ENCODE measurements at regions not wholly inside any gene's neighbourhood (a gene's known extent, or its start where the extent isn't known, plus 50 kb on each side); places are given as distances from the start of the nearest gene placed in this dataset.

DNA sequence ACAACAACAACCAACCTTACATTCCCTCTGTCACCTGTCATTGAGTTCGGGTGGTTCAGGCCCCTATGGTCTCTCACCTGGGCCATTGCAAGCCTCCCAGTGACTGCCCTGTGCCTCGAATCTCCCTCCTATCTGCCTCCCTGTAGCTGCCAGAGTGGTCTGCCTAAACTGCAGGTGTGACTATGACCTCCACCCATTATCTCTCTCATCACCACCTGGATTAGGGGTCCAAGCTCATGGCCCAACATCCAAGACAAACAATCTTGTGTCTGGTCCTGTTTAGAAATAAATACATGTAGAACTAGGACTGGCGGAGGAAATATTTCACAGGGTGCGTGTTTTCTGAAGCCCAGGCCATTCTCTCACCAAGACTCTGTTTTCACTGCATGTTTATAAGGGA lies 146.6 kb downstream of the HERPUD2 start:
- Mint-ChIP-seq H3K36me3 (ENCODE audit: low read depth) (no peaks in the 10 kb centered on the region), H3K27me3 (ENCODE audit: low read depth) (peaks cover 6% of the 10 kb centered on the region), H3K4me3 (no peak overlapping the region), H3K9me3 (no peaks in the 10 kb centered on the region), H3K27ac (no peak overlapping the region), H3K4me1 (ENCODE audit: low read depth) (no peaks in the 10 kb centered on the region)

DNA sequence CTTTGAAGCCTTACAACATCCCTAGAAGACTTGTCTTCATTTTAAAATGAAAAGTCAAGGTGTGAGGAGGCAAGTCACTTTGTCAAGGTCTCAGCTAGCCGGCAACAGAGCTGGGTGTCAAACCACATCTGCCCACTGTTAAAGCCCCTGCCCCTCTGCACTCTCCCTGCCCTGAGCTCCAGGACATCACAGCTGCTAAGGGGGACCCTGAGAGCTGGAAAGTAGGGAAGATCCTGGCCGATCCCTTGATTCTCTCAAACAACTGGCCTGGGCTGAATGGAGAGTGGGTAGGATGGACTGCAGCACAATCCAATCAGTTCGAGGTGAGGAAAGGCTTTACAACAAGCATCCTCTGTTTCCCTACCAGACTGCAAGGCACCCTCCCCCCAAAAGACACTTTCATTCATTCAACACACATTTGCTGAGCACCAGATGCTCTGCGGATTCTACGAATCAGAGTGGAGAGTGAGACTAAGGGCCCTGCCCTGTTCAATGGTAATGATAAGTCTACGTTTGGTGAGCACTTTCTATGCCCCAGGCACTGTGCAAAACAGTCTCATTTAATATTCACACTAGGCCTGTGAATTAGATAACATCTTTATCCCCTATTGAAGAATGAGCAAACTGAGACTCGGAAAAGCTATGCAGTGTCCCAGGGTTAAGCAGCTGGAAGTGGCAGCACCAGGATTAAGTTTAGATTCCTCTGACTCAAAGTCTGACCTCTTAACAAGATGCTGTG lies 148.1 kb downstream of the HERPUD2 start:
- no peaks in the 10 kb centered on the region for H3K36me3 Mint-ChIP-seq (ENCODE audit: low read depth)
- H3K27me3 Mint-ChIP-seq (ENCODE audit: low read depth): peaks cover 6% of the 10 kb centered on the region
- H3K4me3 Mint-ChIP-seq: no peak overlapping the region
- H3K4me1 Mint-ChIP-seq (ENCODE audit: low read depth): no peaks in the 10 kb centered on the region
- no peak overlapping the region for H3K27ac Mint-ChIP-seq
- H3K9me3 Mint-ChIP-seq: no peaks in the 10 kb centered on the region

DNA sequence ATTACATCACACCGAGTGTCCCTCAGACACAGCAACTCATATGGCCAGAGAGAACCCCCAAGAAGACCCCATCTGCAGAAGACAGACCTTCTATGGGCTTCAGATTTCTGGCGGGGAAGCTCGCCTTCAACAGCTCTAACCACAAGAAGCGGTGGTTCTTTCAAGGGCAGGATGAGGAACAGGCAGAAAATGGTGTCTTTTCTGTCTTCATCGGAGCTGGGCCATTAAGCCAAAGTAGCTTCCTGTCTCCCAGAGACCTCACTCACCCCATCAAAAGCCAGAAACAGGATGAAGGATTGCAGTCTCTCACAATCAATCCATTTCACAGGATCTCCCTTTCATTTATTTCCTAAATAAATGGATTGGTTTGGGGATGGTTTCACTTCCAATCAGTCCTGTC lies 149.1 kb downstream of the HERPUD2 start:
- Mint-ChIP-seq H3K27me3 (ENCODE audit: low read depth) (peaks cover 11% of the 10 kb centered on the region), H3K27ac (no peak overlapping the region)

DNA sequence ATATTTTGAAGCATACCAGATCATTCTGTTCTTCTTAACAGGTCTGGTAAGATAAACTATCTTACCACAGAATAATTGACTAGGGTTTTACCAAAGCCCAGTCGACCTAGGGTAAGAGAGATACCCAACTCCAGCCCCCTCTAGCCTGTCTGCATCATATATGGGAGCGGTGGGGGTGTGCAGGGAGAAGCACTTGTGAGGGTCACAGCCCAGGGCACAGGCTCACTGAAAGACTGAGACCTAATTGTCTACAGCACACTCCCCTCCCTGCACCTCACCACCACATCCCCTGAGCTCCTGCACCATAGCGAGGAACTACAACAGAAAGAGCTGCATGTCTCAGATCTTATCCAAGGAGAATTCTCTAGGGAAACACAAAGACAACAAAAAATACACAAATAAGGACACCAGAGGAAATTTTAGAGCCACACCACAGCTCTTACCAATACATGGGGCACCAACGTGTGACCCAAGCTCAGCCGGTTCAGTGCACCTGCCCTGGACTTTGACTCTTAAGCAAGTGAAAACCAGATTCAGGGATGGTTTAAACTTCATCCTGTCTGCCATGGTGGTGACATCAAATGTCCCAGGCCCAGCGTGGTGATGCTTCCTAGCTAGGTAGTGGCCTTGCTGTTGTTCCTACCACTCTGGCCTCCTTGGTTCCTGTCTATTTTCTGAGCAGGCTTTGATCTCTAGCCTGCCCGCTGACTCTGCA lies 150.8 kb downstream of the HERPUD2 start:
- Mint-ChIP-seq H3K27ac (no peak overlapping the region), H3K4me3 (no peak overlapping the region), H3K9me3 (no peaks in the 10 kb centered on the region), H3K27me3 (ENCODE audit: low read depth) (peaks cover 18% of the 10 kb centered on the region), H3K4me1 (ENCODE audit: low read depth) (no peaks in the 10 kb centered on the region), H3K36me3 (ENCODE audit: low read depth) (no peaks in the 10 kb centered on the region)

More for the DNA sequence above, 149.1 kb downstream of the HERPUD2 start:
- H3K4me3 Mint-ChIP-seq: no peak overlapping the region
- H3K36me3 Mint-ChIP-seq (ENCODE audit: low read depth): no peaks in the 10 kb centered on the region
- H3K9me3 Mint-ChIP-seq: no peaks in the 10 kb centered on the region
- no peaks in the 10 kb centered on the region for H3K4me1 Mint-ChIP-seq (ENCODE audit: low read depth)

DNA sequence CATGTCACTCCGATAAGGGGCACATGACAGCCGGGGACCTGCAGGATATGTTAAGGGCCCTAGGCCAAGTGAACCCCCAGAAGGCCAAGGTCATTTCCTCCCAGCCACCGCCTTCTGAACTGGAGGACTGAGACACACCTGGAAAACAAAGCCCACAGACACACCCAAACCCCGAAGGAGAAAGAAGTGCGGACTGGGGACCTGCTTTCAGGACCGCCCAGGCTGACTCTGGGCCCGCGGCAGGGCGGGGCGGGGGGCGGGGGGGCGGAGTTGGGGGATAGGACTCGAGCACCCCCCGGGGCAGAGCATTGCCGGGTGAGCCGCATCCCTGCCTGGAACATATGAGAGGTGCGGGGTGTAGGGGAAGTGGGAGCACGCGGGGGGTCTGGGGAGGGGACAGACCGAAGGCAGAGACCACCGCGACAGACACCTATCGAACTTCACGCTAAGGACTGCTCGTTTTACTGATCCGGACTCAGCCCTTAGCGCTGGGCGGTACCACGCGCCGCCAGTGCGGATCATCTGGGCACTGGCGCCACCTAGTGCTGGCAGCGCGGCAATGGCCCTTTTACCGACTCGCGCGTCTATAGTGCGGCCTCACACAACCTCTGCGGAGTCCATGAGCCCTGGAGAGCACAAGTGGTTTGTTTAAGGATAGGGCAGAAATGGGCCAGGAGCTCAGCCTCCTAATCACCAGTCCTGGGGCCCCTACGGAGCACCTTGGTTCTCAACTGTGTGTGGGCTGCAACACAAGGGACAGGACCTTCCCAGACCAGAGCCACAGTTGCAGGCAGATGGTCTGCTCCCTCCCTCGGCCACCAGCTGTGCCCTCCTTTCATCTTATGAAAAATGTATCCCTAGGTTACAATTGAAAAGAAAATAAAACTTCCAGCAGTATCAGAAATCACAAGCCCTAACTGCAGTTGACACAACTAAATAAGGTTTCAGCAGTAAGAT lies 157.6 kb downstream of the HERPUD2 start:
- no peaks in the 10 kb centered on the region for H3K9me3 Mint-ChIP-seq
- peak overlapping the region; percentile 60 for H3K4me3 Mint-ChIP-seq

DNA sequence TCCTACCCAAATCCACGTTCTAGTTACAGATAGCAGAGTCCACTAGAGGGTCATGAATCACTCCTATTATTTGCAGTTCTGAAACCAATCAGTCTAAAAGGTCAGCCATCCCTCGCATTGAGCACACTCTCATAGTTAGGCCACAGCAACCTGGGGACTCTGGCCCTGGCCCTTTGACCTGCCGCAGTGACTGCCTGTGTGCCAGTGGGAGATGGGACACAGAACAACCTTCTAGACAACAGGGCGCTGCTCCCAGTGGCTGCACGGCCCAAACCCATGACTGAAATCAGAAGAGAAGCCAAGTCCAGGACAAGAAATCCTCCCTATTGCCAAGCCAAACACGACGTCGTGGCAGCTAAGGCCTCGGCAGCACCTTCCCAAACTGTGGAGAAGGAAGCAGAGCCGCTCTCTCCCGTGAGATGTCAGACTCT lies 158.5 kb downstream of the HERPUD2 start:
- Mint-ChIP-seq H3K4me1 (ENCODE audit: low read depth) (peaks cover 3% of the 10 kb centered on the region), H3K9me3 (no peaks in the 10 kb centered on the region), H3K4me3 (no peak overlapping the region), H3K27ac (no peak overlapping the region), H3K27me3 (ENCODE audit: low read depth) (peaks cover 33% of the 10 kb centered on the region), H3K36me3 (ENCODE audit: low read depth) (no peaks in the 10 kb centered on the region)

More for the DNA sequence above, 157.6 kb downstream of the HERPUD2 start:
- no peak overlapping the region for H3K27ac Mint-ChIP-seq
- peaks cover 3% of the 10 kb centered on the region for H3K4me1 Mint-ChIP-seq (ENCODE audit: low read depth)
- H3K36me3 Mint-ChIP-seq (ENCODE audit: low read depth): no peaks in the 10 kb centered on the region
- peaks cover 34% of the 10 kb centered on the region for H3K27me3 Mint-ChIP-seq (ENCODE audit: low read depth)

DNA sequence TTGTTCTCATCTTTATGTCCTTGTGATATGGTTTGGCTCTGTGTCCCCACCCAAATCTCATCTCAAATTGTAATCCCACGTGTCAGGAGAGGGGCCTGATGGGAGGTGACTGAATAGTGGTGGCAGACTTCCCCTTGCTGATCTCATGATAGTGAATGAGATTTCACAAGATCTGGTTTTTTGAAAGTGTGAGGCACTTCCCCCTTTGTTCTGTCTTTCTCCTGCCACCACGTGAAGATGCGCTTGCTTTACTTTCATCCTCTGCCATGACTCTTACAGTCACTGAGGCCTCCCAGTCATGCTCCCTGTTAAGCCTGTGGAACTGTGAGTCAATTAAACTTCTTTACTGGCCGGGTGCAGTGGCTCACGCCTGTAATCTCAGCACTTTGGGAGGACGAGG lies 161.0 kb downstream of the HERPUD2 start:
- Mint-ChIP-seq H3K4me3 (no peak overlapping the region), H3K4me1 (ENCODE audit: low read depth) (peaks cover 3% of the 10 kb centered on the region), H3K27me3 (ENCODE audit: low read depth) (peaks cover 19% of the 10 kb centered on the region), H3K9me3 (no peaks in the 10 kb centered on the region), H3K36me3 (ENCODE audit: low read depth) (no peaks in the 10 kb centered on the region), H3K27ac (no peak overlapping the region)

DNA sequence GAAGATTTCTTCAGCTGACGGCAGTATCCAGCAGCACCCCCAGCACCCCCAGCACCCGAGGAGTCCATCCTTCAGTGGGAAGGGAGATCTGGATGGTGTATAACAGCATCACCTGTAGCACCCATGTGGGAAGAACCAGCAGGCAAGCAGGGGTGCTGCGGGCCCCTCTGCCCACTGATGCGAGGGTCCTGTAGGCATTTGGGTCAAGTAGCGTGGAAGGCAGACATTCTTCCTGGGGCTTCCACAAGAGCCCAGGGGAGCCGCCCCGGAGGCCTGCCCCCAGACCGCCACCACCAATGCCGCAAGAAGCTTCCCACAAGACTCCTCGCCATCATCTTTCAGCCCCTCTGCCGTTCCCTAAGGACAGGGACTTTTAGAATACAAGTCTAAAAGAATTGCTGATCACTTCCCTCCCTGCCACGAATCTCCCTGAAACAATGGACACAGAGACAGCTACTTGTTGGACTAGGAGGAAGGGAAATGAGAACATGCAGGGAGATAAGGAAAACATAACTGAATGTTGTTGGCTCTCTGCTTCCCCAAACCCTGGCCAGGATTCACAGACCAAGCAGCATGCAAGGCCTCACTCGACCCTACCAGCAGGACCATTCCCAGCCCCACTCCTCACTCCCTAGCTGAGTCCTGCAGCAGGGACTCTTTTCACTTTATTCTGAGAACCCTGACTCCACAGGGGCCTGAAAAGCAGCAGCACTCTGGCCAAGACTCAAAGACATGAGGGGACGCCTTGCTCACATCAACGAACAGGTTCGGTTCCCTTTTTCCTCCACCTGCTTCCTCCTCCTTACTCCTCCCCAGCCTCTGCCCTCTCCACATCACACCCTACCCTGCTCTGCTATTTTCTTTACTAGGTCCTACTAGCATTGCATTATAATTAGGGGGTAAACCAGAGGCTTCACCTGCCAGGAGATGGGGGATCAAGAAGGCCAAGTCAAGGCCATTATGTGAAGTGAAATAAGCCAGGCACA lies 164.5 kb downstream of the HERPUD2 start:
- Mint-ChIP-seq H3K27me3 (ENCODE audit: low read depth) (no peaks in the 10 kb centered on the region), H3K36me3 (ENCODE audit: low read depth) (no peaks in the 10 kb centered on the region), H3K27ac (no peak overlapping the region), H3K4me1 (ENCODE audit: low read depth) (no peaks in the 10 kb centered on the region), H3K4me3 (no peak overlapping the region), H3K9me3 (no peaks in the 10 kb centered on the region)

DNA sequence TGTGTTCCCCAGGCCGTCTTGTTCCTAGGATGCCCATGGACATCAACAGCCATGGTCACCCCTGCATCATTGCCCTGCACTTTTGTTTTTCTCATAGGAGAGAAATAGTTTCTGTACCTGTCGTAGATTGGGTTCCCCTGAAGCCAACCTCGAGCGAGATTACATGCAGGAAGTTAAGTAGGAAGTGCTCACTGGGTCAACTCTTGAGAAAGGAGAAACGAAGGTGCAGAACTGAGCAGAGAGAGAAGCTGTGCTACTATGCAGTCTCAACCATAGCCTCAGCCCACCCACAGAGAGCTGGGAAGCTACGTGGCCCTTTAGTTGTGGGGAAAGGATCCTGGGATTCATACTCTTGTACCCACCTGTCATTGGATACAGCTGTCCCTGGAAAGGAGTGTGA lies 165.2 kb downstream of the HERPUD2 start:
- Mint-ChIP-seq H3K27me3 (ENCODE audit: low read depth) (no peaks in the 10 kb centered on the region), H3K36me3 (ENCODE audit: low read depth) (no peaks in the 10 kb centered on the region), H3K9me3 (no peaks in the 10 kb centered on the region), H3K4me1 (ENCODE audit: low read depth) (no peaks in the 10 kb centered on the region), H3K4me3 (no peak overlapping the region), H3K27ac (no peak overlapping the region)

DNA sequence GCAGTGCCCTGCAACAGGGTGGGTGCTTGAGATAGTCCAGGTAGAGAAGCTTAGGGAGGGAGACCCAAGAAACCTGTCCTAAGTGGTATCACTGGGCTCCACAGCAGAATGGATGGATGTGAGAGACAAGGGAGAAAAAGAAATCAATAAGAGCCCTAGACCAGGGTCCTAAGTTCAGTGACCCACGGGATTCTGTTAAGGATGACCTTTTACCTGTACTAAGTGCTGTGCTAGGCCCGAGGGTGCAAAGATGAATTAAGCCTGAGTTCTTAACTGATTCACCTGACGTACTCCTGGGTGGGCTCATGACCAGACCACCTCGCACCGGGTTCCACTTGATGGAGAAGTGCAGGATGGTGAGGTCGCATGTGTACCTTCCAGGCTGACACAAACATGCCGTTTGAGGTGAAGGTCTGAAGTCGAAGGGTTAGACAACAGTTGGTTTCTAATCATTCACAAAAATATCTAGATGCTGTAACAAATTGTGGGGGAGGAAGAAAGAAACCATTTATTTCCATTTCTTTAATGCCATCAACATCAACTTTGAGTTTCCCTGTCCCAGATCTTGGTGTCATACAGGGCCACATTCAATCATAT lies 166.5 kb downstream of the HERPUD2 start:
- Mint-ChIP-seq H3K4me3 (no peak overlapping the region), H3K27me3 (ENCODE audit: low read depth) (peaks cover 3% of the 10 kb centered on the region), H3K9me3 (no peaks in the 10 kb centered on the region), H3K36me3 (ENCODE audit: low read depth) (no peaks in the 10 kb centered on the region), H3K4me1 (ENCODE audit: low read depth) (no peaks in the 10 kb centered on the region), H3K27ac (no peak overlapping the region)

DNA sequence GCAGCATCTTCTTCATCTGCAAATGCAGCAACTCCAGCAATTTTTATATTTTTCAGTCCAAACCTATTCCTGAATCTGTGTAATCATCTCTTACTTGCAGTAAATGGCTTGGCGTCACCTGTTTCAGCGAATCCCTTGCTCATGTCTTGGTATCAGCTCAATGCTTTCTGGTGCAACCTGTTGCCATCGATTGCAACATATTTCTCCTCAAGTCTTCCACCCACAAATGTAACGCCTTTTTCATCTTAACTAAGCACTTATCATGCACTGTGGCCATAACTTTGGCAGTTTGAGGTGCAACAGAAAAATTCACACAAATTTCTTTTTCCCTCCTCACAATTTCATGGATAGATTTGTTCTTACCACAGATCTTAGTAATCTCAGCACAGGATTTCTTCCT lies 168.3 kb downstream of the HERPUD2 start:
- no peaks in the 10 kb centered on the region for H3K9me3 Mint-ChIP-seq

DNA sequence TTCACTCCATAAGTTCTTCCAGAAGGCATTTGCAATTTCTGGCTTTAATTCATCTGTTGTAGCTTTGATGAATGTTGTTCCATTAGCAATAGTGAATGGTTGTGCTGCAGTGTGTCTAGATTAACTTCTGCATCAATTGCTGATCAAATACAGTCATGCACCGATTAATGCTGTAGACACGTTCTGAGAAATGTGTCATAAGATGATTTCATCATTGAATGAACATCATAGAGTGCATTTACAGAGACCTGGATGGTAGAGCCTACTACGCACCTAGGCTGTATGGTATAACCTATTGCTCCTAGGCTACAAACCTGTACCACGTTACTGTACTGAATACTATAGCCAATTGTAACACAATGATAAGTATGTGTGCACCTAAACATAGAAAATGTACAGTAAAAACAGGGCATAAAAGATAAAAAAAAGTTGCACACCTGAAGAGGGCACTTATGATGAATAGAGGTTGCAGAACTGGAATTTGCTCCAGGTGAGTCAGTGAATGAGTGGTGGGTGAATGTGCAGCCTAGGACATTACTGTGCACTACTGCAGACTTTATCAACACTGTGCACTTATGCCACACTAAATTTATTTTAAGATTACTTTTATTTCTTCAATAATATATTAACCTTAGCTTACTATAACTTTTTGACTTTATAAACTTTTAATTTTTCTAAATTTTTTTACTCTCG lies 170.7 kb downstream of the HERPUD2 start:
- Mint-ChIP-seq H3K27ac (no peak overlapping the region), H3K4me1 (ENCODE audit: low read depth) (peaks cover 3% of the 10 kb centered on the region), H3K27me3 (ENCODE audit: low read depth) (peaks cover 12% of the 10 kb centered on the region), H3K9me3 (no peaks in the 10 kb centered on the region), H3K4me3 (no peak overlapping the region), H3K36me3 (ENCODE audit: low read depth) (no peaks in the 10 kb centered on the region)

More for the DNA sequence above, 168.3 kb downstream of the HERPUD2 start:
- no peak overlapping the region for H3K27ac Mint-ChIP-seq
- H3K4me3 Mint-ChIP-seq: no peak overlapping the region
- H3K4me1 Mint-ChIP-seq (ENCODE audit: low read depth): no peaks in the 10 kb centered on the region
- no peaks in the 10 kb centered on the region for H3K36me3 Mint-ChIP-seq (ENCODE audit: low read depth)
- H3K27me3 Mint-ChIP-seq (ENCODE audit: low read depth): peaks cover 3% of the 10 kb centered on the region

DNA sequence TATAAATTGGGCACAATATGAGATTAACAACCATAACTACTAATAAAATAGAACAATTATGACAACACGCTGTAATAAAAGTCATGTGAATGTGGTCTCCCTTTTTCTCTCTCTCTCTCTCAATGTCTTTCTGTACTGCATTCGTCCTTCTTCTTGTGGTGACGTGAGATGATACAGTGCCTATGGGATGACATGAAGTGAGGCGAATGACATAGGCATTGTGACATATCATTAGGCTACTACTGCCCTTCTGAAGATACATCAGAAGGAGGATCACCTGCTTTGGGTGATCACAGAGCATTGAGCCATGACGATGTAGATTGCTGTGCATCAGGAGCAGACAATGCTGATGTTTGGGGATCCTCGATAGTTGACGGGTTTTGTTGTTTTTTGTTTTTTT lies 171.6 kb downstream of the HERPUD2 start:
- no peaks in the 10 kb centered on the region for H3K9me3 Mint-ChIP-seq
- H3K27me3 Mint-ChIP-seq (ENCODE audit: low read depth): peaks cover 13% of the 10 kb centered on the region
- no peaks in the 10 kb centered on the region for H3K36me3 Mint-ChIP-seq (ENCODE audit: low read depth)
- no peak overlapping the region for H3K4me3 Mint-ChIP-seq
- H3K27ac Mint-ChIP-seq: no peak overlapping the region
- H3K4me1 Mint-ChIP-seq (ENCODE audit: low read depth): peaks cover 3% of the 10 kb centered on the region

Data from T-helper 1 cell treated with Interleukin-12 subunit alpha and Interleukin-12 subunit beta and Interleukin-4 antibody, amounts not matched to agents 30 μg/mL and 1 μg/mL, for 36 hours (primary cell).